ENCODE measurements at regions not wholly inside any gene's neighbourhood (a gene's known extent, or its start where the extent isn't known, plus 50 kb on each side); places are given as distances from the start of the nearest gene placed in this dataset.

DNA sequence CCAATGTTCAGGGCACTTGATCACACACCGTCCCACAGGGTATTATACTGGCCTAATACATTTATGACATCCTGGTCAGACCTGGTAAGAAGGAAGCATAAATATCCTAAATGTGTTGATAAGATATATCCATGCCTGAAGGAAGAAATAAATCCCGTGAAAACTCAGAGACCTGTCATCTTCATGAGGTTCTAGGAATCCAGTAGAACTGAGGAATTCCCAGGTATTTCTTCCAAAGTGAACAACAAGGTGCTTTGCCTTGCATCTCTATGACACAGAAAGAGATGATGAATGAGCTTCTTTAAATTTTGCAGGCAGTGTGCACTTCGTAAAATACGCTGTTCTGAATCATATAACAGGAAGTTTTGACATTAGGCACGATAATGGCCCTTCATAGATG is 78.1 kb upstream of the VGLL3 start:
- no peak for TF ChIP-seq FOS (IDR thresholded peaks at IDR 0.05; ENCODE audit: borderline replicate concordance, insufficient read depth, low read length)
- no peak for TF ChIP-seq POLR2AphosphoS5 (IDR thresholded peaks at IDR 0.05; ENCODE audit: insufficient read depth, low read depth, low read length)
- TF ChIP-seq POLR2A (IDR thresholded peaks at IDR 0.05; ENCODE audit: low read depth, low read length), result no peak
